OCI-LY3 (cell line): ENCODE measurements at regions not wholly inside any gene's neighbourhood (a gene's known extent, or its start where the extent isn't known, plus 50 kb on each side); places are given as distances from the start of the nearest gene placed in this dataset.

Experiments used
- H2AFZ ChIP-seq: fragments of 200-600, 300-600 bp; shearing (Covaris generic); 2 replicates; pipeline ENCODE4 v1.6.0; 2014; ENCODE audit warnings: antibody characterized with exemption, low read depth, low read length
- H3K27ac ChIP-seq: fragments of 200-600, 300-600 bp; sonication (generic); 2 replicates; pipeline ENCODE4 v1.5.1; 2014; ENCODE audit warnings: mild to moderate bottlenecking, low read length, moderate library complexity, mixed read lengths
- H3K27me3 ChIP-seq: fragments of 200-600, 300-600 bp; sonication (generic); 2 replicates; pipeline ENCODE4 v1.6.1; 2014; ENCODE audit warnings: low read depth, low read length, mixed read lengths
- H3K36me3 ChIP-seq: fragments of 200-600, 300-600 bp; sonication (generic); replicated peaks from 2 replicates; pipeline ENCODE3; 2014; ENCODE audit warnings: low read depth, low read length, mixed read lengths
- H3K4me1 ChIP-seq: fragments of 300-600, 200-600 bp; sonication (generic); 2 replicates; pipeline ENCODE4 v1.6.1; 2014; ENCODE audit warnings: low read length, mixed read lengths
- H3K4me2 ChIP-seq: fragments of 200-600, 300-600 bp; sonication (generic); 2 replicates; pipeline ENCODE4 v1.6.1; 2014; ENCODE audit warnings: low read length, mixed read lengths
- H3K4me3 ChIP-seq: fragments of 300-600, 200-600 bp; sonication (generic); 2 replicates; pipeline ENCODE4 v1.5.1; 2014; ENCODE audit warnings: antibody characterized with exemption, mild to moderate bottlenecking, low read length, moderate library complexity
- H3K79me2 ChIP-seq: fragments of 300-600, 200-600 bp; shearing (Covaris generic); 2 replicates; pipeline ENCODE4 v1.6.1; 2014; ENCODE audit warnings: mild to moderate bottlenecking, low read length, mixed read lengths
- H3K9ac ChIP-seq: fragments of 300-600, 200-600 bp; shearing (Covaris generic); 2 replicates; pipeline ENCODE4 v1.6.0; 2014; ENCODE audit warnings: mild to moderate bottlenecking, low read length, moderate library complexity
- H3K9me3 ChIP-seq: fragments of 200-600, 300-600 bp; shearing (Covaris generic); 2 replicates; pipeline ENCODE4 v1.6.1; 2014; ENCODE audit warnings: low read length, mixed read lengths; ENCODE audit not compliant: insufficient read depth
- H4K20me1 ChIP-seq: fragments of 200-600, 300-600 bp; sonication (generic); 2 replicates; pipeline ENCODE4 v1.6.1; 2016; ENCODE audit warnings: low read length, mixed read lengths; ENCODE audit not compliant: insufficient read depth
- EZH2phosphoT487 ChIP-seq: fragments of 200-600 bp; shearing (Covaris generic); IDR thresholded peaks from 2 replicates; pipeline ENCODE4 v1.6.1; 2018; ENCODE audit warnings: antibody characterized with exemption, mixed run types, low read depth
- TF ChIP-seq, protein P1 (sequence below): fragments of 200-600, 300-600 bp; sonication (generic); IDR thresholded peaks from 2 replicates; pipeline ENCODE4 v1.5.1; 2014; ENCODE audit warnings: antibody characterized with exemption, low read length, low read depth

- no peak overlapping the region for H2AFZ ChIP-seq
- H3K27ac ChIP-seq: no peak overlapping the region
- no peaks in the 10 kb centered on the region for H3K4me1 ChIP-seq
- peaks cover 57% of the 10 kb centered on the region for H3K27me3 ChIP-seq
- no peak overlapping the region for H3K4me3 ChIP-seq
- H3K36me3 ChIP-seq: no peaks in the 10 kb centered on the region
- no peaks in the 10 kb centered on the region for H4K20me1 ChIP-seq
- H3K9me3 ChIP-seq: no peaks in the 10 kb centered on the region
- H3K4me2 ChIP-seq: no peak overlapping the region
- TF ChIP-seq, protein P1, sequence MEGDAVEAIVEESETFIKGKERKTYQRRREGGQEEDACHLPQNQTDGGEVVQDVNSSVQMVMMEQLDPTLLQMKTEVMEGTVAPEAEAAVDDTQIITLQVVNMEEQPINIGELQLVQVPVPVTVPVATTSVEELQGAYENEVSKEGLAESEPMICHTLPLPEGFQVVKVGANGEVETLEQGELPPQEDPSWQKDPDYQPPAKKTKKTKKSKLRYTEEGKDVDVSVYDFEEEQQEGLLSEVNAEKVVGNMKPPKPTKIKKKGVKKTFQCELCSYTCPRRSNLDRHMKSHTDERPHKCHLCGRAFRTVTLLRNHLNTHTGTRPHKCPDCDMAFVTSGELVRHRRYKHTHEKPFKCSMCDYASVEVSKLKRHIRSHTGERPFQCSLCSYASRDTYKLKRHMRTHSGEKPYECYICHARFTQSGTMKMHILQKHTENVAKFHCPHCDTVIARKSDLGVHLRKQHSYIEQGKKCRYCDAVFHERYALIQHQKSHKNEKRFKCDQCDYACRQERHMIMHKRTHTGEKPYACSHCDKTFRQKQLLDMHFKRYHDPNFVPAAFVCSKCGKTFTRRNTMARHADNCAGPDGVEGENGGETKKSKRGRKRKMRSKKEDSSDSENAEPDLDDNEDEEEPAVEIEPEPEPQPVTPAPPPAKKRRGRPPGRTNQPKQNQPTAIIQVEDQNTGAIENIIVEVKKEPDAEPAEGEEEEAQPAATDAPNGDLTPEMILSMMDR: no peak
- no peak for TF ChIP-seq EZH2phosphoT487
- no peaks in the 10 kb centered on the region for H3K79me2 ChIP-seq
- no peak overlapping the region for H3K9ac ChIP-seq
Measured at GRCh38 chr13:95444006-95444730, 108.4 kb upstream of the CLDN10 start.

DNA sequence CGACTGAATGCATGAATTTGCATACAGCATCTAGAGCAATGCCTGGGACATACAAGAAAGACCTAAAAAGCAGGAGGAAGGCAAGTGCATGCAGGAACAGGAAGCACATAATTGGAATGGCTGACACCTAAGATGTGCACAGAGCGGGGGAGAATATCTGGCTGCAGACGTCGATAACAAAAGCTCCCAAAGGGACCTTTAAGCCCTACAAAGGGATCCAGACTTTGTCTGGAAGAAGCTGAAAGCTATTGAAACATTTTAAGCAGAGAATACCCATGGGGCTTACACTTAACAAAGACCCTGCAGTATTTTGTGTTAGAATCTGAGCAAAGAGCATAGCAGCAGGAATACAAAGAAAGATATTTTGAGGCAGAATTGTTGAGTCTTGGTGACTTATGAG is 107.4 kb upstream of the CLDN10 start:
- Histone ChIP-seq H3K4me1 (no peaks in the 10 kb centered on the region), H3K4me2 (no peak overlapping the region), H3K36me3 (no peaks in the 10 kb centered on the region), H3K9me3 (no peaks in the 10 kb centered on the region), H3K79me2 (no peaks in the 10 kb centered on the region), H3K27ac (no peak overlapping the region), H3K4me3 (no peak overlapping the region), H2AFZ (no peak overlapping the region), H4K20me1 (no peaks in the 10 kb centered on the region), H3K27me3 (peaks cover 57% of the 10 kb centered on the region), H3K9ac (no peak overlapping the region)
- TF ChIP-seq, protein P1: no peak
- no peak for TF ChIP-seq EZH2phosphoT487

- no peak overlapping the region for H3K4me3 ChIP-seq
- H4K20me1 ChIP-seq: no peaks in the 10 kb centered on the region
- no peaks in the 10 kb centered on the region for H3K79me2 ChIP-seq
- H3K9ac ChIP-seq: no peak overlapping the region
- no peak overlapping the region for H3K4me2 ChIP-seq
- no peaks in the 10 kb centered on the region for H3K9me3 ChIP-seq
- no peaks in the 10 kb centered on the region for H3K4me1 ChIP-seq
- H3K36me3 ChIP-seq: no peaks in the 10 kb centered on the region
- no peak overlapping the region for H2AFZ ChIP-seq
- TF ChIP-seq, protein P1: no peak
- no peak for TF ChIP-seq EZH2phosphoT487
- H3K27ac ChIP-seq: no peak overlapping the region
- peaks cover 61% of the 10 kb centered on the region for H3K27me3 ChIP-seq
Measured at GRCh38 chr13:95447814-95448213, 104.7 kb upstream of the CLDN10 start.

GRCh38 chr13:95451656-95452055 is 100.9 kb upstream of the CLDN10 start:
- H3K4me3 ChIP-seq: no peak overlapping the region
- H2AFZ ChIP-seq: no peak overlapping the region
- no peak overlapping the region for H3K27ac ChIP-seq
- no peaks in the 10 kb centered on the region for H4K20me1 ChIP-seq
- H3K27me3 ChIP-seq: peaks cover 37% of the 10 kb centered on the region
- H3K9ac ChIP-seq: no peak overlapping the region
- no peak overlapping the region for H3K4me2 ChIP-seq
- TF ChIP-seq EZH2phosphoT487: no peak
- TF ChIP-seq, protein P1: no peak
- H3K9me3 ChIP-seq: no peaks in the 10 kb centered on the region
- no peaks in the 10 kb centered on the region for H3K79me2 ChIP-seq
- no peaks in the 10 kb centered on the region for H3K4me1 ChIP-seq
- H3K36me3 ChIP-seq: no peaks in the 10 kb centered on the region
